IMR-90 (cell line): ENCODE measurements at regions not wholly inside any gene's neighbourhood (a gene's known extent, or its start where the extent isn't known, plus 50 kb on each side); places are given as distances from the start of the nearest gene placed in this dataset.

ENCODE experiments used
- ATAC-seq: fragments of 200-7000 bp; cut with Tn5 transposase; 2 replicates; pipeline ENCODE4 v1.9.1; 2020; ENCODE audit warnings: low read depth, mild to moderate bottlenecking, moderate library complexity
- BruUV-seq: library from RNA; stranded (reverse); fragments of 400-500 nt; replicated peaks from 2 replicates; lab custom pipeline; 2021; lab: Mats Ljungman, UMichigan
- CTCF ChIA-PET: fragments of 300-600 bp; formaldehyde crosslinking; extraction: SDS; loops from one replicate; lab custom pipeline; 2021; ENCODE audit warnings: antibody characterized with exemption; lab: Yijun Ruan, JAX
- POLR2A ChIA-PET: fragments of 300-600 bp; sonication (Branson Sonifier 250); formaldehyde crosslinking; loops from one replicate; lab custom pipeline; 2022; ENCODE audit warnings: antibody characterized with exemption; ENCODE audit not compliant: unreplicated experiment; lab: Charles Lee
- DNase-seq: peaks from one replicate; pipeline ENCODE4 v3.0.0; 2013
- H2AFZ ChIP-seq: replicated peaks from 2 replicates; pipeline ENCODE3; 2013; ENCODE audit warnings: low read length, mild to moderate bottlenecking; ENCODE audit not compliant: poor library complexity
- H2AK5ac ChIP-seq: 2 replicates; pipeline ENCODE4 v1.6.1; 2013; ENCODE audit warnings: low read depth, low read length, inconsistent platforms
- H2AK9ac ChIP-seq: replicated peaks from 2 replicates; pipeline ENCODE3; 2013; ENCODE audit warnings: mild to moderate bottlenecking, low read depth, low read length, moderate library complexity; ENCODE audit not compliant: poor library complexity
- H2BK120ac ChIP-seq: 2 replicates; pipeline ENCODE4 v1.6.1; 2013; ENCODE audit warnings: low read depth, low read length, inconsistent platforms
- H2BK15ac ChIP-seq: 3 replicates; pipeline ENCODE4 v1.6.1; 2013; ENCODE audit warnings: low read depth, low read length, inconsistent platforms
- H2BK20ac ChIP-seq: 2 replicates; pipeline ENCODE4 v1.6.1; 2013; ENCODE audit warnings: low read depth, mild to moderate bottlenecking, inconsistent platforms, low read length, moderate library complexity
- H2BK5ac ChIP-seq: 2 replicates; pipeline ENCODE4 v1.6.1; 2013; ENCODE audit warnings: mild to moderate bottlenecking, low read depth, low read length, inconsistent platforms; ENCODE audit not compliant: poor library complexity, severe bottlenecking
- H3K14ac ChIP-seq: replicated peaks from 2 replicates; pipeline ENCODE4 v1.6.1; 2013; ENCODE audit warnings: low read depth, low read length, inconsistent platforms
- H3K18ac ChIP-seq: 2 replicates; pipeline ENCODE4 v1.6.1; 2013; ENCODE audit warnings: low read depth, low read length, control low read depth
- H3K23ac ChIP-seq: 2 replicates; pipeline ENCODE4 v1.6.1; 2013; ENCODE audit warnings: low read depth, low read length, inconsistent platforms
- H3K27ac ChIP-seq: 2 replicates; pipeline ENCODE4 v1.5.1; 2013; ENCODE audit warnings: mild to moderate bottlenecking, control low read depth, low read length; ENCODE audit not compliant: insufficient read depth
- H3K27me3 ChIP-seq: 2 replicates; pipeline ENCODE4 v1.6.1; 2013; ENCODE audit warnings: low read length; ENCODE audit not compliant: control insufficient read depth, insufficient read depth
- H3K36me3 ChIP-seq: 2 replicates; pipeline ENCODE4 v1.6.1; 2013; ENCODE audit warnings: low read length, mixed read lengths; ENCODE audit not compliant: control insufficient read depth, insufficient read depth
- H3K4ac ChIP-seq: 2 replicates; pipeline ENCODE4 v1.6.1; 2013; ENCODE audit warnings: low read depth, low read length, inconsistent platforms
- H3K4me1 ChIP-seq: 2 replicates; pipeline ENCODE4 v1.6.1; 2013; ENCODE audit warnings: low read length, mixed read lengths; ENCODE audit not compliant: control insufficient read depth, insufficient read depth
- H3K4me2 ChIP-seq: 2 replicates; pipeline ENCODE4 v1.6.1; 2013; ENCODE audit warnings: low read depth, mild to moderate bottlenecking, control low read depth, low read length, moderate library complexity
- H3K4me3 ChIP-seq: 2 replicates; pipeline ENCODE4 v1.5.1; 2013; ENCODE audit warnings: low read depth, mild to moderate bottlenecking, control low read depth, low read length, moderate library complexity; ENCODE audit not compliant: insufficient read depth
- H3K56ac ChIP-seq: 2 replicates; pipeline ENCODE4 v1.6.1; 2013; ENCODE audit warnings: low read length, inconsistent platforms; ENCODE audit not compliant: insufficient read depth; ENCODE audit errors: extremely low read depth
- H3K79me1 ChIP-seq, 2 experiments: 2 replicates each; pipeline ENCODE4 v1.6.1; 2013; ENCODE audit warnings: low read length in 2 of 2, inconsistent platforms in 1 of 2, low read depth in 1 of 2
- H3K9ac ChIP-seq: 2 replicates; pipeline ENCODE4 v1.6.1; 2013; ENCODE audit warnings: low read depth, low read length, control low read depth
- H3K9me1 ChIP-seq: 2 replicates; pipeline ENCODE4 v1.6.1; 2013; ENCODE audit warnings: low read length, inconsistent platforms; ENCODE audit not compliant: insufficient read depth
- H3K9me3 ChIP-seq: 2 replicates; pipeline ENCODE4 v1.6.1; 2013; ENCODE audit warnings: low read length; ENCODE audit not compliant: control insufficient read depth, insufficient read depth
- H4K20me1 ChIP-seq: 2 replicates; pipeline ENCODE4 v1.6.1; 2013; ENCODE audit warnings: low read length, inconsistent platforms; ENCODE audit not compliant: insufficient read depth
- H4K5ac ChIP-seq: 2 replicates; pipeline ENCODE4 v1.6.1; 2013; ENCODE audit warnings: mild to moderate bottlenecking, low read depth, low read length, control low read depth
- H4K8ac ChIP-seq, 2 experiments: 2 replicates each; pipeline ENCODE4 v1.6.1; 2013; ENCODE audit warnings: low read depth in 2 of 2, low read length in 2 of 2, control low read depth in 1 of 2, inconsistent platforms in 1 of 2
- H4K91ac ChIP-seq: 2 replicates; pipeline ENCODE4 v1.6.1; 2013; ENCODE audit warnings: low read depth, low read length, inconsistent platforms; ENCODE audit not compliant: insufficient read depth
- BHLHE40 ChIP-seq: fragments of 150-350 bp; IDR thresholded peaks from 2 replicates; pipeline ENCODE4 v1.6.1; 2016; ENCODE audit warnings: mild to moderate bottlenecking, low read depth, low read length
- CEBPB ChIP-seq: IDR thresholded peaks from 2 replicates; pipeline ENCODE4 v1.6.1; 2012; ENCODE audit warnings: low read depth, low read length, improper control_type of control experiment
- CHD1 ChIP-seq: IDR thresholded peaks from 2 replicates; pipeline ENCODE4 v1.6.1; 2012; ENCODE audit warnings: low read depth, low read length, improper control_type of control experiment
- CTCF ChIP-seq: conservative IDR thresholded peaks from 2 replicates; pipeline ENCODE4 v1.5.1; 2012; ENCODE audit warnings: mild to moderate bottlenecking, low read depth, low read length, improper control_type of control experiment
- ELK1 ChIP-seq: fragments of 150-350 bp; IDR thresholded peaks from 2 replicates; pipeline ENCODE4 v1.6.1; 2016; ENCODE audit warnings: low read depth, mild to moderate bottlenecking, low read length, moderate library complexity, borderline replicate concordance
- FOS ChIP-seq: fragments of 150-350 bp; IDR thresholded peaks from 2 replicates; pipeline ENCODE4 v1.6.1; 2016; ENCODE audit warnings: low read depth, low read length
- MAFK ChIP-seq: IDR thresholded peaks from 2 replicates; pipeline ENCODE4 v1.6.1; 2012; ENCODE audit warnings: low read depth, low read length, improper control_type of control experiment
- MAZ ChIP-seq: IDR thresholded peaks from 2 replicates; pipeline ENCODE4 v1.6.1; 2012; ENCODE audit warnings: low read depth, mild to moderate bottlenecking, low read length, improper control_type of control experiment, moderate library complexity, borderline replicate concordance
- MXI1 ChIP-seq: IDR thresholded peaks from 2 replicates; pipeline ENCODE4 v1.6.1; 2012; ENCODE audit warnings: low read depth, mild to moderate bottlenecking, low read length, moderate library complexity, borderline replicate concordance
- NFE2L2 ChIP-seq: fragments of 150-350 bp; IDR thresholded peaks from 2 replicates; pipeline ENCODE4 v1.6.1; 2016; ENCODE audit warnings: low read depth, mild to moderate bottlenecking, low read length
- POLR2A ChIP-seq: IDR thresholded peaks from 2 replicates; pipeline ENCODE4 v1.6.1; 2012; ENCODE audit warnings: mild to moderate bottlenecking, low read depth, low read length
- RAD21 ChIP-seq: IDR thresholded peaks from 2 replicates; pipeline ENCODE4 v1.6.1; 2012; ENCODE audit warnings: low read length, improper control_type of control experiment
- RCOR1 ChIP-seq: IDR thresholded peaks from 2 replicates; pipeline ENCODE4 v1.6.1; 2012; ENCODE audit warnings: mild to moderate bottlenecking, low read length, improper control_type of control experiment; ENCODE audit not compliant: insufficient replicate concordance
- RFX5 ChIP-seq: IDR thresholded peaks from 2 replicates; pipeline ENCODE4 v1.8.0; 2012; ENCODE audit warnings: low read depth, mild to moderate bottlenecking, low read length, moderate library complexity
- SMC3 ChIP-seq: fragments of 150-350 bp; IDR thresholded peaks from 2 replicates; pipeline ENCODE4 v1.6.1; 2016; ENCODE audit warnings: low read depth, mild to moderate bottlenecking, antibody characterized with exemption, low read length, moderate library complexity
- USF2 ChIP-seq: fragments of 150-350 bp; IDR thresholded peaks from 2 replicates; pipeline ENCODE4 v1.6.1; 2017; ENCODE audit warnings: mild to moderate bottlenecking, antibody characterized with exemption, low read length, low read depth
- WGBS, 2 experiments: methylation state at CpG; one replicate each; pipeline versions ENCODE4 v1.1.5 to v1.1.7; 2013; ENCODE audit warnings: missing lambda C conversion rate in 2 of 2; ENCODE audit not compliant: insufficient read length in 1 of 2; ENCODE audit errors: extremely low coverage in 2 of 2; 5-methylcytosine and 5-hydroxymethylcytosine counted together
- dilution Hi-C: fragments of 300-500 bp; cut with HindIII; formaldehyde crosslinking; loops from one replicate; pipeline ENCODE4 v1.14.3; 2018; ENCODE audit warnings: low sequenced_read_pairs; ENCODE audit not compliant: unreplicated experiment
- in situ Hi-C: fragments of 300-500 bp; cut with MboI; formaldehyde crosslinking; loops from 3 replicates; pipeline ENCODE4 v1.14.3; 2019; ENCODE audit warnings: low sequenced_read_pairs, inconsistent platforms, mixed read lengths
- intact Hi-C: fragments of 100-400 bp; cut with micrococcal nuclease; formaldehyde crosslinking; loops from 2 replicates; pipeline ENCODE4 v1.10.0; 2022

GRCh38 chr5:126210955-126211354, 212.3 kb upstream of the GRAMD2B start:
- Histone ChIP-seq H3K4ac (no peak overlapping the region), H4K20me1 (no peaks in the 10 kb centered on the region), H3K9me1 (no peaks in the 10 kb centered on the region), H4K8ac (no peak overlapping the region), H2AK5ac (no peak overlapping the region), H3K4me1 (no peaks in the 10 kb centered on the region), H3K14ac (no peak overlapping the region), H2BK120ac (no peak overlapping the region), H3K4me2 (no peak overlapping the region), H3K4me3 (no peak overlapping the region), H2BK20ac (no peak overlapping the region), H2AK9ac (no peak overlapping the region), H2BK5ac (no peak overlapping the region), H3K9ac (no peak overlapping the region), H3K79me1 (no peaks in the 10 kb centered on the region), H3K18ac (no peak overlapping the region), H3K36me3 (no peaks in the 10 kb centered on the region), H3K9me3 (no peaks in the 10 kb centered on the region), H2BK15ac (no peak overlapping the region), H3K23ac (no peak overlapping the region), H4K5ac (no peak overlapping the region), H3K56ac (no peak overlapping the region), H4K91ac (no peak overlapping the region), H3K27me3 (no peaks in the 10 kb centered on the region), H2AFZ (no peak overlapping the region), H3K27ac (no peak overlapping the region)
- no peak for ATAC-seq
- intact Hi-C loops (no loop called here), dilution Hi-C loops (no loop called here), in situ Hi-C loops (no loop called here)
- CTCF ChIA-PET = no interaction called here
- no peak for DNase-seq
- WGBS, 2 experiments = no CpG with 5 or more reads among the region's 6 CpGs
- BruUV-seq = no TSS peak
- POLR2A ChIA-PET = no interaction called here
- TF ChIP-seq BHLHE40 (no peak), MXI1 (no peak), CEBPB (no peak), CTCF (no peak), USF2 (no peak), RCOR1 (no peak), CHD1 (no peak), RAD21 (no peak), POLR2A (no peak), RFX5 (no peak), MAFK (no peak), ELK1 (no peak), FOS (no peak), MAZ (no peak), SMC3 (no peak), NFE2L2 (no peak)
